Activated CD4-positive, alpha-beta T cell treated with anti-CD3 and anti-CD28 coated beads, Interleukin-2, Interleukin-6, amounts not matched to agents 100 ng/mL and 50 ng/mL, durations not matched to agents 16 hours and 8 hours (primary cell): ENCODE measurements at regions not wholly inside any gene's neighbourhood (a gene's known extent, or its start where the extent isn't known, plus 50 kb on each side); places are given as distances from the start of the nearest gene placed in this dataset.

Source experiments
- DNase-seq: peaks from one replicate; pipeline ENCODE4 v3.0.0-alpha.2; 2020

- no peak for DNase-seq
Observed at GRCh38 chr1:219304227-219305226, 130.8 kb downstream of the LYPLAL1 start.

GRCh38 chr1:219302697-219303096 is 129.0 kb downstream of the LYPLAL1 start:
- DNase-seq = no peak

GRCh38 chr1:219299420-219299819 is 125.7 kb downstream of the LYPLAL1 start:
- DNase-seq = no peak

- no peak for DNase-seq
Observed at GRCh38 chr1:219298571-219299148, 125.0 kb downstream of the LYPLAL1 start.

GRCh38 chr1:219296430-219297355 is 123.0 kb downstream of the LYPLAL1 start:
- DNase-seq = no peak

- DNase-seq = no peak
Observed at GRCh38 chr1:219294251-219294650, 120.6 kb downstream of the LYPLAL1 start.

DNA sequence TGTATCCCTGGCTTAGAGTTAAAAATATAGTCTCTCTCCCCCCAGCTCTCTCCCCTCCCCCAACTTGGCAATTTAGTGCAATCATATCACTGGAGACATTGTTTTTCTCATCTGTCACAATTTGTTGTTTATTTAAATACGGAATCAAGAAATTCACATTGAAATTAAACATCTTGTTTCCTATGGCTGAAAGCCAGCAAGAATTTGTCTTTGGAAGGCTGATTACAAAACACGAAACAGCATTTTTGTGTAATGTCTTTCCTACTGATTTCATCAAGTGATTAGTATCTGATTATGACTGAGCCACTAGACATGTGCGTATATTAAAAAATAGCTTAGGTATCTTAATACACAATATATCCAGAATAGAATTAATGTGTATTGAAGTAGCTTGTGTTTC is 119.7 kb downstream of the LYPLAL1 start:
- no peak for DNase-seq

DNA sequence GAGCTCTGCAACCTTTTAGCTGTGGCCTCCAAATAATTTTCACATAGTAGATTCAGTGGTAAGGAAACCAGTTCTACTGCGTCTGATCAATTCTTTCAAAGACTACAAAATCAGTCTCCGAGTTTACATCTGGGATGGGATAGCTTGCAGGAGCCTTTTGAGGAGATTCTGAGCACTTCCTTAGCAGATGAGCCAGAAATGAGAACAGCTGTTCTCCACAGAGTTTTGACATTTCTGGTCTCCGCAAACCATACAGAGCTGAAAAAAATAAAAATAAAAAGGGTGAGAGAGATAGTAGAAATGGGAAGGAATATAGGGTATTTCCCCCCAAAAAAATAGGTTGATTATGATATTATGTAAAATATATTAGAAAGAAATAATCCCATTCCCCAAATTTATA is 119.3 kb downstream of the LYPLAL1 start:
- no peak for DNase-seq

DNA sequence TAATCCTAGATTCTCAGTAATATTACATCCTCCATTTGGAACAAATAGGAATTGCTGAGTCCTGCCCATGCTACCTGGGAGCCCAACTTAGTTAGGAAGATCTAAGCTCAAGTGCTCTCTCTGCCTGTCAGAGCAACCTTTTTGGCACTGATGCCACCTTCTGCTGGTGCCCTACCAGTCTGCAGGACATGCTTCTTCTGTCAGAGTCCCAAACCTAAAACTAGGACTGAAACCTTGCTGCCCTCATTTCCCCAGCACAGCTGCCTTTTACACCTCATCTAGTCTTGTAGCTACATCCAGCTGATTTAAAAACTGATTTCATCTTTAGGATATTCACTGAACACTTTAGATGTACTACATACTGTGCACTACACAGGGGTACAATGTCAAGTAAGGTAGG is 118.7 kb downstream of the LYPLAL1 start:
- no peak for DNase-seq

- DNase-seq = no peak
Observed at GRCh38 chr1:219289171-219289570, 115.5 kb downstream of the LYPLAL1 start.

DNA sequence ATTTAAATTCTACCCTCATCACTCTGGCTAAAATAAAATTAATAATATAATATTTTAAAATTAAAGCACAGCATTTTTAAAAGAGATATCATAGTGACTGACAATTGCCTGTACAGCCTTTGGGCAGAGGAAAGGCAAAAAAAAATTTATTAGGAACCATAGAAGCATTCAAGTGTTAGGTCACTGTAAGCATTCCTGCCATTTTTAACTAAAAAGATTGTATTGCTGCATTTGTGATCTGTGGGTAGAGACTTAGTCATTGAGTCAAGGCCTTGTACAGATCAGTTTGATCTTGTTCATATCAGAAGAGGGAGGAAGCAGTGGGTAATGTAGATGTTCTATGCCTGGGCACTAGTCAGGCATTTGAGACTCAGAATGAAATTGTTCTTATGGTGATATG is 109.9 kb downstream of the LYPLAL1 start:
- DNase-seq = no peak

DNA sequence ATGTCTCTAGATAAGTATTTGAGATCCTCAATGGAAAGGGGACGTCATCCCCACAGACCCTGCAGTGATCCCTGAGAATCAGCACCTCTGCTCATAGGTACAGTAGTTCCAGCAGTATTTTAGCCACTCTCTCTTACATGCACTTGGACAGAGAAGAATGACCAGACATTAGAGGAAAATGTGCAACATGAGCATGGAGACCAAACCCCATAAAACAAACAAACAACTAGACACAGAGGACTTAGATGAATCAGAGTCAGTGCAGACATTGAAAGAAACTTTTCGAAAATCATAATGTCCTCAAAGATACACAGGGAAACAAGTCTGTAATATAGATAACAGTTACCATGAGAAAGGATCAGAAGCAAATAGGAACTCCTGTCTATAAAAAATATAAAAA is 108.2 kb downstream of the LYPLAL1 start:
- no peak for DNase-seq

DNA sequence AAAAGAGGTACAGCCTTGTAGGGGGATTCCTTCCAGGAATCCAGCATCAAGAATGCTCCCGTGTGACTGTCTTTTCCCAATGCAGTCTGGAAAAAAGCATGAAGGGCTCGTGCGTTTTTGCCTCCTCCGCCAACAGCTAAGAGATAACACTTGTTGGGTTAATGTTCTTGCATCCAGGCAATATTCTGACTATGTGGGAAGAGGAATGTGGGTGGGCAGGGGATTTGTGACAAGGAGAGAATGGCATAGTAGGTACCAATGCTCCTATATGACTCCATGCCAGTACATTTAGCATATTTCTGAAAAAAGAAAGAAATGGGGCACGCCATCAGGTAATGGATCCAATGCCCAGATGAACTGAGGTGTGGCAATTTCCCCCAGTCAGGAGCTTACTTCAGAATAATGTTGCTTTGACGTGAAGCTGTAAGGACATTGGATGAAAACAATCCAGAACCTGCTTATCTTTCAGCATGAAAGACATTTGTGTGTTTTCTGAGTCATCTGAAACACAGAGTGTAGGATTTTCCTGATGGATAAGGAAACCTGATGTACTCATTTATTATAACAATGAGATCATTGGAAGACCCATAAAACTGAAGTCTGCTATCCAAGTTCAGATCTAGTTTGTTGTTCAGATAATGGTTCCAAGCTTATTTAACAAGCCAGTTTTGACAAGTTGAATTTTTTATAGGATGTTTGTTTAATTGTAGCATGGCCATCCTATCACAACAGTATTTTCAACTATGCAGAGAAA is 105.5 kb downstream of the LYPLAL1 start:
- no peak for DNase-seq

- DNase-seq = no peak
Observed at GRCh38 chr1:219278288-219278687, 104.6 kb downstream of the LYPLAL1 start.

- no peak for DNase-seq
Observed at GRCh38 chr1:219277304-219278105, 103.8 kb downstream of the LYPLAL1 start.

- DNase-seq = no peak
Observed at GRCh38 chr1:219276049-219276738, 102.5 kb downstream of the LYPLAL1 start.

GRCh38 chr1:219273088-219273686 is 99.5 kb downstream of the LYPLAL1 start:
- no peak for DNase-seq

GRCh38 chr1:219271818-219272535 is 98.3 kb downstream of the LYPLAL1 start:
- DNase-seq = no peak

DNA sequence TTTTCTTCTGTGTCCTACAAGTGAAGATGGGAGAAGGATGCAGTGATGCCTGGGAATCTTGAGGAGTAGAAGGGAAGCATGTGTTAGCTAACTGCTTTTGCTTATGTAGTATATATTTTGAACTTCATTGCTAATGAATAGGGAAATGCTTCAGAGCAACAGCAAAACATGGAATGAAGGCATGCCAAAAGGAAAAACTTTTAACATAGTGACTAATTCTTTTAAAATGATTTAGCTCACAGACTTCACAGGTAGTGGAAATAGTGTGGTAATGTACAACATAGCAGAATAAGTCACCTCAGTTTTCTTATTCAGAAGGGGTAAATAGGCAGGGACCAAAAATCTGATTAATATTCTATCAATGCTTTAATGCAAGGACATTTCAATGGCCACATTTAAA is 95.5 kb downstream of the LYPLAL1 start:
- no peak for DNase-seq

- no peak for DNase-seq
Observed at GRCh38 chr1:219266524-219266923, 92.8 kb downstream of the LYPLAL1 start.
